Thyroid gland (tissue), 4 donors: ENCODE measurements at regions not wholly inside any gene's neighbourhood (a gene's known extent, or its start where the extent isn't known, plus 50 kb on each side); places are given as distances from the start of the nearest gene placed in this dataset.

Source experiments
- DNase-seq, 2 donors: peaks; one replicate each; pipeline ENCODE4 v3.0.0-alpha.2; 2019
- H3K27ac ChIP-seq, 3 donors: fragments of 200-600 bp; sonication (generic); 1 replicate in 2 of 3; 2 replicates in 1 of 3; pipeline ENCODE4 v1.5.1; 2016 to 2019; ENCODE audit warnings: mild to moderate bottlenecking in 1 of 3, moderate library complexity in 1 of 3
- H3K27me3 ChIP-seq: fragments of 200-600 bp; sonication (generic); one replicate; pipeline ENCODE4 v1.5.1; 2019
- H3K36me3 ChIP-seq, 2 donors: fragments of 200-600 bp; sonication (generic); one replicate each; pipeline ENCODE4 v1.5.1; 2016 to 2019
- H3K4me1 ChIP-seq, 2 donors: fragments of 200-600 bp; sonication (generic); one replicate each; pipeline ENCODE4 v1.5.1; 2017 to 2019
- H3K4me3 ChIP-seq, 3 donors: fragments of 200-600 bp; sonication (generic); replicated peaks in 1 of 3; 1 replicate in 2 of 3; 2 replicates in 1 of 3; pipeline ENCODE4 v1.5.1; 2016; ENCODE audit warnings: mild to moderate bottlenecking in 1 of 3
- H3K9me3 ChIP-seq: fragments of 200-600 bp; sonication (generic); one replicate; pipeline ENCODE4 v1.5.1; 2017
- CTCF ChIP-seq, 6 experiments: fragments of 200-600 bp in 3 of 6; fragments of 450-650 bp in 3 of 6; sonication (generic) in 3 of 6; IDR thresholded peaks; one replicate each; pipeline ENCODE4 v1.5.1; 2016 to 2019; ENCODE audit warnings: antibody characterized with exemption in 6 of 6, mild to moderate bottlenecking in 2 of 6, inconsistent platforms in 1 of 6, moderate library complexity in 1 of 6
- POLR2A ChIP-seq, 2 donors: fragments of 450-650 bp; IDR thresholded peaks; one replicate each; pipeline ENCODE4 v1.6.1; 2017; ENCODE audit warnings: antibody characterized with exemption in 2 of 2, mild to moderate bottlenecking in 2 of 2, moderate library complexity in 1 of 2
- WGBS, 2 donors: methylation state at CpG; one replicate each; pipeline ENCODE4 v1.1.5; 2017; 5-methylcytosine and 5-hydroxymethylcytosine counted together
- intact Hi-C: fragments of 100-400 bp; cut with DNase I; formaldehyde crosslinking; loops from one replicate; pipeline ENCODE4 v1.15.1; 2023

GRCh38 chr3:72375237-72376076 lies 472.8 kb downstream of the SHQ1 start:
- Histone ChIP-seq H3K27ac (no peak overlapping the region), H3K4me3 (no peak overlapping the region), H3K27me3 (no peaks in the 10 kb centered on the region), H3K36me3 (peaks cover 0 to 7% of the 10 kb centered on the region in 2 donors), H3K9me3 (no peaks in the 10 kb centered on the region), H3K4me1 (no peaks in the 10 kb centered on the region)
- intact Hi-C loops: no loop called here
- TF ChIP-seq CTCF (IDR thresholded peaks at IDR 0.05): no peak
- no peak for DNase-seq
- WGBS, 2 donors: 90 to 91% methylated on average over 10 of the region's 10 CpGs

DNA sequence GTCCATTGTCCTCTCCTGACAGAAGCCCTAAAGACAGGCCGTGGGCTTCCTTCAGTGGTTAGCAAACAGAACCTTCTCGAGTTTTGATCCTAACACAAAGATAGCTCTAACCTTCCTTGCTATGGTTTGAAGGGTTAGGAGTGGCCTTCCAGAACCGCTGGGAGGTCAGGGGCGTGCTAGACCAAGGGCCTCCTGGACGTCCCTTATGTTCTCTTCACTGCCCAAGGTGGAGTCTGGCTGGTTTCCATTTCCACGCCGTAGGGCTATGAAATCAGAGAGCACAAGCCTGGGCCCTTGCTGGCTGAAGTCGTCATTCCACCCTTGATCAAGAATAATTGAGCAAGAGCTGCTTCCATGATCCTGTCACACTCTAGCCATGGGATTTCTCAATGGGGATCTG lies 475.1 kb downstream of the SHQ1 start:
- no peaks in the 10 kb centered on the region for H3K4me1 ChIP-seq
- H3K36me3 ChIP-seq: peaks cover 0 to 4% of the 10 kb centered on the region in 2 donors
- TF ChIP-seq CTCF (IDR thresholded peaks at IDR 0.05) (no peak), POLR2A (IDR thresholded peaks at IDR 0.05) (no peak)
- intact Hi-C loops: no loop called here
- H3K27ac ChIP-seq: no peak overlapping the region
- H3K27me3 ChIP-seq: no peaks in the 10 kb centered on the region
- WGBS, 2 donors: 94 to 96% methylated on average over 7 to 8 of the region's 8 CpGs
- no peak overlapping the region for H3K4me3 ChIP-seq
- no peak for DNase-seq
- no peaks in the 10 kb centered on the region for H3K9me3 ChIP-seq

- no peak overlapping the region for H3K4me3 ChIP-seq
- no peak overlapping the region for H3K27ac ChIP-seq
- no peak for TF ChIP-seq POLR2A (IDR thresholded peaks at IDR 0.05)
- no peak for TF ChIP-seq CTCF (IDR thresholded peaks at IDR 0.05)
- H3K9me3 ChIP-seq: no peaks in the 10 kb centered on the region
- no peak for DNase-seq
- no peaks in the 10 kb centered on the region for H3K27me3 ChIP-seq
- intact Hi-C loops: no loop called here
- H3K4me1 ChIP-seq: no peaks in the 10 kb centered on the region
- WGBS, 2 donors: 83 to 87% methylated on average over 3 of the region's 3 CpGs
- no peaks in the 10 kb centered on the region for H3K36me3 ChIP-seq
Measured at GRCh38 chr3:72372161-72372560, 476.1 kb downstream of the SHQ1 start.

DNA sequence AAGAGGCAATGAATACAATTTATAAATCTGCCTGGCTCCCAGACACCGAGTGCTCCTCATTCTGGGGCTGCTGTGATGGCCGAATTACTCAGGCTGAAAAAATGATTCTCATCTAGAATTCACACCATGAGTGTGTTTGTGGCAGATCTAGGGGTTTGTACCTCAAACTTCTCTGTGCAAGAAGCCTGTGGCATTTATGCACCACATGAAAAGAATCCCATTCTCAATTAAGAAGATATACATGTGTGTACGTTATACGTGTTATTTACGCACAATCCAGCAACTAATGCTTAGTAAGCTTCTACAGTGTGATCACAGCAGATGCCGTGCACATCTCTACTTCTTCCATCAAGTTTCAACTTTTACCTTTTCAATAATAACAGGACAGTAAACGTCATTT lies 476.8 kb downstream of the SHQ1 start:
- H3K27me3 ChIP-seq: no peaks in the 10 kb centered on the region
- H3K9me3 ChIP-seq: no peaks in the 10 kb centered on the region
- no peak for DNase-seq
- no peaks in the 10 kb centered on the region for H3K36me3 ChIP-seq
- WGBS, 2 donors: 91 to 95% methylated on average over 7 of the region's 7 CpGs
- no peak overlapping the region for H3K4me3 ChIP-seq
- intact Hi-C loops: no loop called here
- H3K4me1 ChIP-seq: no peaks in the 10 kb centered on the region
- TF ChIP-seq CTCF (IDR thresholded peaks at IDR 0.05): no peak
- no peak for TF ChIP-seq POLR2A (IDR thresholded peaks at IDR 0.05)
- no peak overlapping the region for H3K27ac ChIP-seq

- Histone ChIP-seq H3K27ac (no peak overlapping the region), H3K36me3 (no peaks in the 10 kb centered on the region), H3K9me3 (no peaks in the 10 kb centered on the region), H3K4me3 (no peak overlapping the region), H3K27me3 (no peaks in the 10 kb centered on the region), H3K4me1 (no peaks in the 10 kb centered on the region)
- intact Hi-C loops: no loop called here
- DNase-seq: no peak
- TF ChIP-seq POLR2A (IDR thresholded peaks at IDR 0.05) (no peak), CTCF (IDR thresholded peaks at IDR 0.05) (no peak)
- 87 to 88% methylated on average over 11 of the region's 11 CpGs for WGBS, 2 donors
Measured at GRCh38 chr3:72370947-72371346, 477.3 kb downstream of the SHQ1 start.
